ENCODE measurements at regions not wholly inside any gene's neighbourhood (a gene's known extent, or its start where the extent isn't known, plus 50 kb on each side); places are given as distances from the start of the nearest gene placed in this dataset.

DNA sequence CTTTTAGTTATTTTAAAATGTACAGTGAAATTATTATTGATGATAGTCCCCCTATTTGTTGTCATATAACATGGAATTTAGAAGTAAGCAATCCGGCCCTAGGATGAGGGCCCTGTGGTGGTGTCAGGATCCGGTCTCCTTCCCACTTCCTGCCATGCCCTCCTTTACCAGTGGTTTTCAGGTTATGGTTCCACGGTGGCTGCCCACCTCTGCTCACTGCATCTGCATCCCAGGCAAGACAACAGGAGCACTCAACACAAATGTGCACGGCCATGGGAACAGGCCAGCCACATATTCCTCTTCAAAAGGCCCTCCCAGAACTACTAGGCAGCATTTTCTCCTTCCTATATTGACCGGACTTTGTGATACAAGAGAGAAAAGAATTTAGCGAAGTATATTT, 1007.2 kb downstream of the TBC1D22A start:
- FAIRE-seq (no peak), DNase-seq (ENCODE audit: low read depth) (no peak)
- H3K4me3 ChIP-seq (ENCODE audit: low read depth, low read length): no peak overlapping the region
- TF ChIP-seq, protein P1, sequence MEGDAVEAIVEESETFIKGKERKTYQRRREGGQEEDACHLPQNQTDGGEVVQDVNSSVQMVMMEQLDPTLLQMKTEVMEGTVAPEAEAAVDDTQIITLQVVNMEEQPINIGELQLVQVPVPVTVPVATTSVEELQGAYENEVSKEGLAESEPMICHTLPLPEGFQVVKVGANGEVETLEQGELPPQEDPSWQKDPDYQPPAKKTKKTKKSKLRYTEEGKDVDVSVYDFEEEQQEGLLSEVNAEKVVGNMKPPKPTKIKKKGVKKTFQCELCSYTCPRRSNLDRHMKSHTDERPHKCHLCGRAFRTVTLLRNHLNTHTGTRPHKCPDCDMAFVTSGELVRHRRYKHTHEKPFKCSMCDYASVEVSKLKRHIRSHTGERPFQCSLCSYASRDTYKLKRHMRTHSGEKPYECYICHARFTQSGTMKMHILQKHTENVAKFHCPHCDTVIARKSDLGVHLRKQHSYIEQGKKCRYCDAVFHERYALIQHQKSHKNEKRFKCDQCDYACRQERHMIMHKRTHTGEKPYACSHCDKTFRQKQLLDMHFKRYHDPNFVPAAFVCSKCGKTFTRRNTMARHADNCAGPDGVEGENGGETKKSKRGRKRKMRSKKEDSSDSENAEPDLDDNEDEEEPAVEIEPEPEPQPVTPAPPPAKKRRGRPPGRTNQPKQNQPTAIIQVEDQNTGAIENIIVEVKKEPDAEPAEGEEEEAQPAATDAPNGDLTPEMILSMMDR (IDR thresholded peaks at IDR 0.05; ENCODE audit: insufficient read depth, low read length, severe bottlenecking): no peak
- H3K27me3 ChIP-seq (ENCODE audit: control insufficient read depth, insufficient read depth, low read length): no peaks in the 10 kb centered on the region
- H3K36me3 ChIP-seq (ENCODE audit: control insufficient read depth, insufficient read depth, low read length): no peaks in the 10 kb centered on the region

DNA sequence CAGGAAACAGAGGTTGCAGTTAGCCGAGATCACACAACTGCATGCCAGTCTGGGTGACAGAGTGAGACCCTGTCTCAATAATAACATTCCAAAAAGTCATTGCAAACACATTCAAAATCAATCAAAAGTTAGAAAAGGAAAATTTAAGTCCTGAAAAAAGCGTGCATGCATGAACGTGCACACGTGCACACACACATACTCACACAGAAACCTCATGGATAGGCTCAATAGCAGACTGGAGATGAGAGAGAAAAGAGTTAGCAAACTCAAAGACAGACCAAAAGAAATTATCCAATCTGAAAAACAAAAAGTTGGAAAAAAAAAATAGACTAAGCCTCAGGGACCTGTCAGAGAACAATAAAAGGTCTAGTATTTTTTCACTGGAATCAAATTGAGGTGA, 1005.6 kb downstream of the TBC1D22A start:
- DNase-seq (ENCODE audit: low read depth): no peak
- TF ChIP-seq, protein P1 (IDR thresholded peaks at IDR 0.05; ENCODE audit: insufficient read depth, low read length, severe bottlenecking): no peak
- no peak for FAIRE-seq
- Histone ChIP-seq H3K27me3 (ENCODE audit: control insufficient read depth, insufficient read depth, low read length) (no peaks in the 10 kb centered on the region), H3K4me3 (ENCODE audit: low read depth, low read length) (no peak overlapping the region), H3K36me3 (ENCODE audit: control insufficient read depth, insufficient read depth, low read length) (no peaks in the 10 kb centered on the region)

- no peak for FAIRE-seq
- H3K36me3 ChIP-seq (ENCODE audit: control insufficient read depth, insufficient read depth, low read length): no peaks in the 10 kb centered on the region
- peak; percentile 20 for DNase-seq (ENCODE audit: low read depth)
- H3K4me3 ChIP-seq (ENCODE audit: low read depth, low read length): no peak overlapping the region
- H3K27me3 ChIP-seq (ENCODE audit: control insufficient read depth, insufficient read depth, low read length): no peaks in the 10 kb centered on the region
- TF ChIP-seq, protein P1 (IDR thresholded peaks at IDR 0.05; ENCODE audit: insufficient read depth, low read length, severe bottlenecking): no peak
Observed at GRCh38 chr22:47767403-47767802, 1005.0 kb downstream of the TBC1D22A start.

DNA sequence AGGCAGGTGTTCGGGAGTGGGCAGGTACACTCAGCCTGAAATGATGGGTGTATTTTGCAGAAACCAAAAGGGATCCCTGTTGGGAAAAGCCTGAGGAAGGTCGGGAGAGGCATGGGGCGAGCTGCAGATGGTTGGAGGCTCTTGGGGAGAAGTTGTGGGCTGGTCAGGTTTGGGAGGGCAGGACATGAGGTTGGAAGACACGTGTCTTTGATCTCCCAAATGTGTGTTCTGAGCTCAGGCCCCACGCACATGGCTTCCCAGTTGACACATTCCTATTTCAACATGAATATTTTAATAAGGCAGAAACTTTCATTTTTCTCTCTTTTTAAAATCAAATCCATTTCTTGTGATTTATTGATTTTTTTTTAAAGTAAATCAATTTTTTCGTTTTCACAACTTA, 1003.3 kb downstream of the TBC1D22A start:
- H3K27me3 ChIP-seq (ENCODE audit: control insufficient read depth, insufficient read depth, low read length): no peaks in the 10 kb centered on the region
- H3K4me3 ChIP-seq (ENCODE audit: low read depth, low read length): no peak overlapping the region
- no peak for DNase-seq (ENCODE audit: low read depth)
- H3K36me3 ChIP-seq (ENCODE audit: control insufficient read depth, insufficient read depth, low read length): no peaks in the 10 kb centered on the region
- TF ChIP-seq, protein P1 (IDR thresholded peaks at IDR 0.05; ENCODE audit: insufficient read depth, low read length, severe bottlenecking): no peak
- no peak for FAIRE-seq

DNA sequence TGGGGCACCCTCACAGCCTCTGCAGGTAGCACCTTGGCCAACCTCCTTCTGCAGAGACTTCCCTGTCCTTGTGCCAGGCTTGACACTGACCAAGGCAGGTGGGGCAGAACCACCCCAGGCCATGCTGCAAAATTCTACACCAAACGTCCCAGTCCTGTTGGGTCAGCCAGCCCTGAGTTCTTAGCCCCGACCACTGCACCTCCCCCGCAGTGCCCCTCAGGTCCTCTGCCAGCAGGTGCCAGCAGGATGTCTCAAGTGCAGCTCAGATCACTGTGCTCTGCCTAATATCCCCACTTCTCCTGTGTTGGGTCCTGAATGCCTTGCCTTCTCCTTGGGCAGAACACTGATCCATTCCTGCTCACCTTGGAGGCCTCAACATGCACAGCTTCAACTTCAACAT, 999.7 kb downstream of the TBC1D22A start:
- TF ChIP-seq, protein P1 (IDR thresholded peaks at IDR 0.05; ENCODE audit: insufficient read depth, low read length, severe bottlenecking): no peak
- FAIRE-seq: no peak
- DNase-seq (ENCODE audit: low read depth): no peak

DNA sequence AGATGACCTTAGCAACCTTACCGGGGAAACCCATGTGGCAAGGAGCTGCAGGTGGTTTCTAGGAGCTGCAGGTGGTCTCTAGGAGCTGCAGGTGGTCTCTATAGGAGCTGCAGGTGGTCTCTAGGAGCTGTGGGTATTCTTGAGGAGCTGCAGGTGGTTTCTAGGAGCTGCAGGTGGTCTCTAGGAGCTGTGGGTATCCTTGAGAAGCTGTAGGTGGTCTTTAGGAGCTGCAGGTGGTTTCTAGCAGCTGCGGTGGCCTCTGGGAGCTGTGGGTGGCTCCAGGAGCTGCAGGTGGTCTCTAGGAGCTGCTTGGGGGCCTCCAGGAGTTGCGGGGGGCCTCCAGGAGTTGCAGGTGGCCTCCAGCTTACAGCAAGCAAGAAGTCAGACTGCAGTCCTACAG, 997.5 kb downstream of the TBC1D22A start:
- H3K36me3 ChIP-seq (ENCODE audit: control insufficient read depth, insufficient read depth, low read length): no peaks in the 10 kb centered on the region
- no peaks in the 10 kb centered on the region for H3K27me3 ChIP-seq (ENCODE audit: control insufficient read depth, insufficient read depth, low read length)
- FAIRE-seq: no peak
- TF ChIP-seq, protein P1 (IDR thresholded peaks at IDR 0.05; ENCODE audit: insufficient read depth, low read length, severe bottlenecking): no peak
- H3K4me3 ChIP-seq (ENCODE audit: low read depth, low read length): no peak overlapping the region
- DNase-seq (ENCODE audit: low read depth): no peak

More for the DNA sequence above, 999.7 kb downstream of the TBC1D22A start:
- Histone ChIP-seq H3K27me3 (ENCODE audit: control insufficient read depth, insufficient read depth, low read length) (no peaks in the 10 kb centered on the region), H3K4me3 (ENCODE audit: low read depth, low read length) (no peak overlapping the region), H3K36me3 (ENCODE audit: control insufficient read depth, insufficient read depth, low read length) (no peaks in the 10 kb centered on the region)

All from bronchial epithelial cell (primary cell).